ENCODE measurements at regions not wholly inside any gene's neighbourhood (a gene's known extent, or its start where the extent isn't known, plus 50 kb on each side); places are given as distances from the start of the nearest gene placed in this dataset.
A peak's percentile ranks its signal among the peaks of the same experiment; 100 is the strongest.

DNA sequence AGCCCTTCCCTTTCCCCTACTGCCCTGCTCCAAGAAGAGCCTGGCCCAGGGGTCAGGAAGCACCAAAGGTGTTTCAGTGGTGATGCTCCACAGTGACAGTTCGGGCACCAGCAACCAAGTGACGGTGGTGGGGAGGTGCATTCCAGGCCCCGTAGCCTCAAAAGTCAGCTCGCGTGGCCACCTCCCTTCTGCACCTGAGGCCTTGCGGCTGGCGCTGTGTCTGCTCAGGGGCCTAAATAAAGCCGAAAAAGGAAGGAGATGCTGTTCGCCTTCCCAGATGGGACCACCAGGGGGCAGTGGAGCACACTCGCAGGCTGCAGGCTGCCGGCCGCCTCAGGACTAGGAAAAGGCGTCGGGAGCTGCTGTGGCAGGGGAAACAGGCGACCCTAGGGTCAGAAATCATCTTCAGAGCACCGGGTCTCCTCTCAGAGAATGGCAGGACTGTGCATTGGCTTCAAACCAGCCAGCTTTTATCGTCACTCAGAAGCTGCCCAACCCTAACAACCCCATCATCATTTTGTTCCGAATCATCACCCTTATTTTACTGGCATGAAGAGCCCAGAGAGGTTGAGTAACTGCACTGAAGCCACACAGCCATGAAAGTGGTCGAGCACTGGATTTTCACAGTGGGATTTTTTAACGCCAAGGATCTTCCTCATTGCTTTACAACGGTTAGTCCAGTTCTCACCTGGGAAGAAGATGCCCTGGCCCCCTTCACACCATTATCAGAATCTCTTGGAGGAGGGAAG, 213.0 kb upstream of the CELF4 start:
- DNase-seq = peak; percentile 50 to 61

DNA sequence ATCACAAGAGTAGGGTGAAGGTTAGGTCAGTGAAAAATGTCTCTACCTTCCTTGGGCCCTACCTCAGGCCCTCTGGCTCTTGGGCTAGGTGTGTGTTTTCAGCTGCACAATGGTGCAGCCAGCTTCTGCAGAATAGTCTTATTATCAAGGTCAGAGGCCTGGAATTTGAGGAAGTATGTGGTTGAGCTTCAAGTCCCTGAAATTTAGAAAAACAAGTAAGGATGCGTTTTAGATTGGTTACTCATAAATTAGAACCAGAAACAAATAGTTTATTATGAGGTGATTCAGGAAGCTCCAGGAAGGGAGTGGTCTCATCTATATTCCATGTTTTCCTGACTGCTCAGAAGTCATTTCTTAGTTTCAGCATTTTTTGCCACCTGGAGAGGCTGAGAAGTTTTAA, 204.2 kb upstream of the CELF4 start:
- DNase-seq = no peak

DNA sequence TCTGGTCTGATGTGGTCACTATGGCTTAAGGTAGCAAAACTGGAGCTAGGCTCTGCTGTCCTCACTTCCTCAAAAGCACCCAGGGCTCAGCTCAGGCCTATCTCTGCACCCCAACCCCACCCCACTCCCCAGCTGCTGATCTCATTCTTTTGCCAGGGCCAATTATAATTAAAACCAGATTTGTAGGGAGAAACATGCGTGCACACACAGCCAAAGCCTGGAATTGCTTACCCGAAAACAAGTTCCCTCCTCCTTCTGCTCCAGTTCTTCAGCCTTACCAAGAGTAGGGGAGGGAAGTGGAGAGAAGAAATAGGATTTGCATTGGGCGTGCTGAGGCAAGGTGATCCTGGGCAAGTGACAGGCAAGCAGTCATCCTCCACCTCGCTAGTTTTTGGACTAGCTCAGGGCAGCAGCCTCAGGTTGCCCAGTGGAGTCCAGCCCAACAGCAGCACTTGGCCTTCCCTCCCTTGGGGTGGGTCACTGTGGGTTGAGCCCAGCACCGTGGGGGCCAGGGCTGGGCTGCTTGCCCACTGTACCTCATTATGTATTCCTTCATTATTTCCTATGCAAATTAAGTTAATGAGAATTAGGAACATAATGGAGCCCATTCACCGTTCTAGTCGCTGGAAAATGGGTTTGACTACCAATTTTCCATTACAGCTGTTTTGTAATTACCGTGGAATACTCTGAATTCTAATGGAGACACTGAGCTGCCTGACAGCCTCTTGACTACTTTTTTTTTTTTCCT, 199.1 kb upstream of the CELF4 start:
- no peak for DNase-seq

DNA sequence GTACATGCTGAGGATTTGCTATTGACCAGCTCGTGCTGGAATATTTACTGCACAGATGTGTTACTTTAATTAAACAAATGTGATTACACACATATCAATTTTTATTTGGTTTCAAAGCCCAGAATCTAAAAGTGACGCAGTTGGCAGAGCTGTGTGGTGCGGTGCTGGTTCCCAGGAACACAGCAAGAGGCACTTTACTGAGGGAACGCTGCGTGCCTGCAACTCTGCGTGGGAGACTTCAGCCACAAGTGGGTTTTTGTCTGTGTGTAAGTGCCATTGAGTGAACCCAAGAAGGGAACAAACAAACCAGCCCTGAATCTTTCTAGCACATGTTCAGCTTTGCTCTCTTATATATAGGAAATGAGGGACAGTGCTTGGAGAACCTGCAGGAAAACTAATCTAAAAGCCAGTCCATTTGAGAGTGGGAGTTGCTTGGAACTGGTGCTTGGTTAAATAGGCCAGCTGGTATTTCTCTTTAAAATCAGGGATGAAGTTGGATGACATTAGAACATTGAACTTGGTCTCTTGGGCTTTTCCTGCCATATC, 196.6 kb upstream of the CELF4 start:
- no peak for DNase-seq

DNA sequence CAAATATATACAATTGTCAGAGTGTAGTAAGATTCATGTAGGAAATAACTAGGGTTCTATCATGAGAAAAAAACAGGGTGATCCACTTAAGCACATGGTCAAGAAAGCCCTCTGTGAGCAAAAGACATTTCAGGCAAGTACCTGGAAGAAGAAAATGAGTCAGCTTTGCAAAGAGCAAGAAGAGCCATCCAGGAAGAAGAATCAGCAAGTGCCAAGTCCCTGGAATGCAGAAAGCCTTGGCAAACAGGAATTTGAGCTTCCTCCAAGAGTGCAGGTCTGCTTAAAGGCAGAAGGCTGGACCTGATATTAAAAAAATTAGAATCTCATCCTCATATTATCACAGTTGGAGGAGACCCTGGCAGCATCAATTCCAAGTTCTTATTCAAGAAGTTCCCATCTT, 188.5 kb upstream of the CELF4 start:
- DNase-seq = no peak

DNA sequence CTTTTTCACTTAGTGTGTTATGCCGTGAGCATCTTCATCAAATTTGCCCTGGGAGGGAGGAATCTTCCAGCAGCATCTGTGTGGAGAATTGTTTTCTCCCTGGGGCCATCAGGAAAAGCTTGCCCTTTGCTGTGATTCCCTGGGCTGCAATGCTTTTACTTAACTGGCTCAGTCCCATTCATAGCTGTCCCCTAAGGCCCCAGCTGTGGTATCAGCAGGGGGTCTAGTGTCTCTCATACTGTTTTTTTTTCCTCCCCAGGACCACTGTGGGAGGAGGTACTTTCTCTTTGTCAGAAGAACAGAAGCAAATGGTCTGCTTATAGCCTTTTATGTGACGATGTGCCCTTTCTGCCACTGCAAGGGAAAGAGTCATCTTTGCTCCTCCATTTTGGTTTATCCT, 176.8 kb upstream of the CELF4 start:
- no peak for DNase-seq

DNA sequence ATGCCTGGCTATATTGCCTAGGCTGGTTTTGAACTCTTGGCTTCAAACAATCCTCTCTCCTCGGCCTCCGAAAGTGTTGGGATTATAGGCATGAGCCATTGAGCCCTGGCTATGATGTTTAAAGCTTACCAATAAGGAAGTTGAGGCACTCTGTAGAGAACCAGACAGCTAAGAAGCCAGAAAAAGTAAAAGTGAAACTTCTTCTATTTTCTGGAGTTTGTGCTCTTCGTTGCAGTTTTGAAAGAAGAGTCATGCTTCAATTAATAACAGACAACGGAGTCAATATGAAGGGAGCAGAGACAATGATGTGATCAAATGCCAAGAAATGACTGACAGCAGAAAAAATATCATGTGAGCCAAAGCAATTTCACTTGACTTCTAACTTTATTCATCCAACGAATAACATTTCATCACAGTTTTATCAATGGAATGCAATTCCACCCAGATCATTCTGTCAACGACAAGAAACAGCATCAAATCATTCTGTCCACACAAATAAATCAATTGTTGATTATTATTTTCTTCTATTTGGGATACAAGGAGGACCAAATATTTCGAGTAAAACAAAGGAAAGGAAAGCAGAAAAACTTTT, 175.5 kb upstream of the CELF4 start:
- no peak for DNase-seq

DNA sequence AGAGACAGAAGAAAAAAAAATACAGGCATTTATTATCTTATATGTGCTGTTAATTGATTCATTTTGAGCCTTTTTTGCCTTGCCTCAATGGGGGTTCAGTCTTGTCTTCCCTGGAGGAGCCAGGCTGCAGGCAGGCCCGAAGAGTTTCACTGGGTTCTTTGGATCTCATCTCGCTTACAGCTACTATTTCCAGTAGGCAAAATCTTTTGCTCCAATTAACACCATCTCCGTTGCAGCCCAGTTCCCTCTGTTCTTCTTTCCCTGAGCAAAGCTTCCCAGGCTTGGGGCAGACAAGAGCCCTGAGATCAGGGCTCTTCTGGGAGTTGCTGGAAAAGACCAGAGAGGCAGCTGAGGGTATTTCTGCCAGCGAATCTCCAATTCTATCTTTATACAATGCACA, 168.8 kb upstream of the CELF4 start:
- no peak for DNase-seq

DNA sequence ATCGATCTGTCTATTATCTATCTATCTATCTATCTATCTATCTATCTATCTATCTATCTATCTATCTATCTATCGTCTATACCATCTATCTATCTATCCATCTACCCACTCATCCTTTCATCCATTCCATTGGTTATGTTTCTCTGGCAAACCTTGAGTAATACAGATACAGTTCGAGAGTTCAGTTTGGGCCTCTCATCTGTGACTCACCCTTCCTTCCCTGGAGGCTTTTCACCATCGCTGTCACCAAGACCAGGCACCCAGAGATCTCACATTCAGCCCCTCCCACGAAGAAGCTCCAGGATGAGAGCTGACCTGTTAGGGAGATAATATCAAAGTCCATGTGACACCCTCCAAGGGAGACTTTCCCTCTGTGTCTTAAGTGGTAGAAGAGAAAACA, 164.1 kb upstream of the CELF4 start:
- DNase-seq = no peak

DNA sequence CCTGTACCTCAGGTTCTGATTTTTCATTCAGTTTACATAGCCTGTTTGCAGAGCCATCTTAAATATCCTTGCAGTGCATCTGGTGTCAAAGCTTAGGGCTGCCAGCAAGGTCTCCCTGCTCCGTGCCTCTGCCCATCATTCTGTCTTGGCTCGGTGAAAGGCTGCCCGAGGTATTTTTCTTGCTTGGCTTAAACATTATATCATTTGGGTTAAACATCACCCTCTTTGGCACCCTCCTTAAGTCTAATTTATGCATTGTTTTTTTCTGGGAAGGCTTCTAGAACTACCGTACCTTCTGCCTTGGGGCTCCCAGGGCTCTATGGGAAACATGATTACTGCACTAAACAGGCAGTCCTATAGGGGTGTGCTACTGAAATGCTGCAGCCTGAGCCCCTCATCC, 158.6 kb upstream of the CELF4 start:
- no peak for DNase-seq

DNA sequence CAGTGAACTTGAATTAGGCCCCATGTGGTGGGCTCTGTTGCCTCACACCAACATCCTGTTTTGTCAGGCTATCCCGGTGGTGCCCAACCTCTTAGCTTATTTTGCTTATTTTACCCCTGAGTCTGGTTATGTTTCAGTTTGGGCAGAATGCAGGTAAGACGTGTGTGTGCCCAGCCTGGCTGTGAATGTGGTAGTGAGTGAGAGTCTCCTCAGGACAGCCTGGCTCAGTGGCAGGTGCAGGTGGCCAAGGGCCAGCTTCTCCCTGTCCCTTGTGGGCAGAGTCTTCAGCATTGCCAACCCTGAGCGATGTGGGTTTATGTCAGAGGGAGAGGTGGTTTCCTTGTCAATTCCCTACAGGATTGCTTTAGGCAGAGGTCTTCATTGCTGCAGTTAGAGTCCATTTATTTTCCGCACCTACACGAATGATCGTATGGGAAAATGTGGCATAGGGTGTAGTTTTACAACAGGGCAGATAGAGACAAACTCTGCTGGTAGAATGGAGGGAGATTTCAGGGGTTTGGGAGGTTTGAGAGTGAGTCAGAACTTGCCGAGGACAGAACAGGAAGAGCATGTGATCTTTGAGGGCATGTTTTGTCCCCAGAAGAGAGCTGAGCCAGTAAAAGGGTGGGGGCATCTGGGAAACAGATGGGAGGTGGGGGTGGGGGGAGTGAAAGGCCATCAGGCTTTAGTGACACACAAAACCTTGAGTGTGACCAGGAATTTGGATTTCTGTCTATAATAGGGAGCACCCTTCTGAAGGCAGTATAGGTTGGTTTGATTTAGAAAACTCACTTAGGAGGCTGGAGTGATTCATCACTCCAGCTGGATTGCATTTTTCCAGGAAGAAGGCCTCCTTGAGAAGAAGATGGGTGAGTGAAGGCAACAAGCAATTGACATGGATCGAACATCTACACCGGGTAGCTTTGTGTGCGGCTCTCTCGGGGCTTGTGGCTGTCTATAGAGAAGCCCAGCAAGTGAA, 156.2 kb upstream of the CELF4 start:
- DNase-seq = no peak

DNA sequence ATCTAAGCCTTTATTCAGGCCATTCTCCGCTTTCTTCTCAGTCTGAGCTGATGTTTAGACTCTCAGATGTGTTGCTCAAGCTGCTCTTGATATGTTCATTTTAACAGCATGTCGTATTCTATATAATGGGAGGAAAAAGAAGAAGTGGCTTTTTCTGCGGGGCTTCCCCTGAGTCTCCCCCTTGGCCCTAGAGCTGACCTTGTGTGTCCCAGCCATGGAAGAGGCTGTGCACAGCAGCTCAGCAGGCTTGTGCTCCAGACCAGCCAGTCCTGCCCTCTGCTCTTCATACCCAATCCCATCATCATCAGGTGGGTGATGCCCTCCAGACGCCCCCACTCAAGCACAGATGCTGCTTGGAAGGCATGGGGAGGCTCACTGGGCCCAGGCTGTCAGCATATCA, 155.1 kb upstream of the CELF4 start:
- DNase-seq = no peak

DNA sequence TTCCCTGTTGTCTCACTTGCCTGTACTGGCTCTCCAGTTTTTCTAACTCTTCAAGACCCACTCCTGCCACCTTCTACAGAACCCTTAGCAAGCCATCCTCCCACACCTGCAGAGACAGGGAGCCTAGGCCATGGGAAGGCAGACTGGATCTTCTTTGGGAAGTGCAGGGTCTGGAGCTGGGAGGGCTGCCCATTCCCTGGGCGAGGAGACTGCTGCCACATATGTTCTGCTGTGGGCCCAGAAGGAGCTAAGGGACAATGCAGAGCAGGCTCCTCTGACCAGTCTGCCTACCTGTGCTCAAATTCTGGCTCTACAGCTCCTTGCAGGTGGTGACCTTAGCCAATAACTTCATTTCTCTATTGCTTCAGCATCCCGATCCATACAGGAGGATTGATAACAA, 152.1 kb upstream of the CELF4 start:
- DNase-seq = no peak

DNA sequence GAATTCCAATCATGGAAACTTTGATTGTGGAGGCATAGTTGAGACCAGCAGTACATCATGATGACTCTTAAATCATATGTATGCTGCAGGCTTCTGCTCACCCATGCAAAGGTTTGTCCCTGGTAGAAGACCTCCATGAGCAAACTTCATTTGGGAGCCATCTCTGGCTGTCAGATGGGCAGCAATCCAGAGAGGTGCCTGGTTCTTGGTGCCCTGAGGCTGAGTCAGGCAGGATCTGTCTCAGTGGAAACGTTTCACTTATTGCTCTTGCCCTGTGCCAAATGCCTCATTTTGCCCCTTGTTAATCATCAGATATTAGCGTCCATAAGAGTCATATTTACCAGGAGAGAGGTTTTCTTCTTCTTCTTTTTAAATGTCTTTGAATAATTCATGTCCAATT, 151.5 kb upstream of the CELF4 start:
- DNase-seq = no peak

DNA sequence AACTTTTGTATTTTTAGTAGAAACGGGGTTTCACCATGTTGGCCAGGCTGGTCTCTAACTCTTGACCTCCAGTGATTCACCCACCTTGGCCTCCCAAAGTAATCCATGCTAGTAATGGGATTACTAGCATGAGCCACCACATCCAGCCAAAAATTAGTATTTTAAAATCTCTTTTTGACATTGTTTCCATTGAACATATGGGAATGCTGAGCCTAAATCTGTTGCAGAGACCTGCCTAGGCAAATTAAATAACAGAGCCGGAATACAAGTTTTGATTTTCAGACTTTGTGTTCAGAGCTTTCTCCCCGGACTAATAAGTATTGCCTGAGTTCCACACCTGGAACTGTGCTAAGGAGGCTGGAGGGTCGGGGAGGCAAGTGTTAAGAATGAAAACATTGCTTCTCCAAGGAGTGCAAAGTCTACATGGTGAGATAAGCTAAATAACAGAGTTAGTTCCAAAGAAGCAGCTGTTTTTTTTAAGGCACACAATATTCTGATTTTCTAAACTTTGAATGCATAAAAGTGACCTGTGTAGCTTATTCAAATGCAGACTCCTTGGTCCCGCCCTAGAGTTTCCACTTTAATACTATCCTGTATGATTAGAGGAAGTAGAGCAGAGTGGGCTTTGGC, 150.6 kb upstream of the CELF4 start:
- no peak for DNase-seq

DNA sequence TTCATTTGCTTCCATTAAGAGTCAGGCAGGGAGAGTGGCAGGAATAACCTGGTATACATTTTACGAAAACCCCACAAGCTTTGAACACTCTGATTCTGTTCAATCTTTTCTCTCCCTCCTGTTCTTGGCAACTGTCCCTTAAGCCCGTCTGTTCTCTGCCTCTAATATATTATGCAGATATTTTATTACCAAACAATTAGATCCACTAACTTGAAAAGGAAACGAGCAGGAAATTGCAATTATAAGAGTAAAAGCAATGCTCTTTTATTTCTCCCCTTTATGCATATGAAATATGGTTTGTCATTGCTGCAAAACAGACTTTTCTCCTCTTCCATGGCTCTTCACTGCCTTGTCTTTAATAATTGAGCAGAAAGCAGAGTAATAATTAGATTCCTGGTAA, 149.1 kb upstream of the CELF4 start:
- no peak for DNase-seq

DNA sequence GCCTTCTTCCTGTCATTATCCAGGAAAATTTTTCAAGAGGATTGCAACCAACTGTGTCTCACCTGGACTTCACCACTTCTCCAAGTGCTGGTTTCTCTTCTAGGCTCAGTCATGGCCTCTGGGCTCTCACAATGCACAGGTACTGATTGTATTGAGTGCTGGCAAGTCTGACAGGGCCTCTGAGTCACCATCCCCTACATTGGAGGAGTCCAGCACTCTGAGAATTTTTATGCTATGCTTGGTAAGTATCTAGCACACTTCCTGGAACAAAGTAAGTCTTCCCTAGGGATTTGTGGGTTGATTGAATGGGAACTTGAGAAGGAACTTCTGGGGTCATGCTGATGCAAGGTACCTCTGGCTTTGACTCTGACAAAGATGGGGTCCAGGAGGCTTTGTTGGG, 147.2 kb upstream of the CELF4 start:
- DNase-seq = no peak

DNA sequence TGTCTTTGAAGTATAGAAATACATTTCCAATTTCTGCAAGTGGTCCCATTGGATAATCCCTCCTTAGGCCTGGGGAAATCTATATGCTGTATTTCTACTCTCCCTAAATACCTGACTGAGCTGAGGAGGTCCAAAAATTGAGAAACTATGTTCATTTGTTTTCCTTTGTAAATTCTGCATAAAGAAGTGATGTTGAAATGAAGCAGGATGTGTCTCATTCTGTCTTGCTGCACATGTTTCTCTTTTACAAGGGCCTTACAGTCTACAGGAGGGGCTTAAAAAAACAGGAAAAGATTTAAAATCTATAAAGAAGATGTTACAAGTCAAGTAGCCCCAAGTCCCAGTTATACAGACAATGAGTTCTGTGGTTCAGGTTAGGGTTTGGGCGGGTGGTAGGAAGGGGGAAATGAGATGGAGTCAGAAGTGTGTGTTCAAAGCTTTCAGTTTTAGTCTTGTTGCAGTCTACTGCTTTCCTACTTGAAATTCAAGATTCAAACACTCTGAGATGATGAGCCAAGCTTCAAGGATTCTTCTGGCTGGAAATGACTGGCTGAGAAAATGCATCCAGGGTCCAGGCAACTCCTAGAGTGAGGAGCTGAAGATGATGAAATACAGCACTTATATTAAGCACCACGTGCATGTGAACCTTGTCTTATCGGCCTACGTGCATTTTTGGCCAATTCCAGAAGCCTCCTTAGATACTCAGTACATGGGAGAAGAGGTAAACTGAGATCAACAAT, 146.3 kb upstream of the CELF4 start:
- no peak for DNase-seq

DNA sequence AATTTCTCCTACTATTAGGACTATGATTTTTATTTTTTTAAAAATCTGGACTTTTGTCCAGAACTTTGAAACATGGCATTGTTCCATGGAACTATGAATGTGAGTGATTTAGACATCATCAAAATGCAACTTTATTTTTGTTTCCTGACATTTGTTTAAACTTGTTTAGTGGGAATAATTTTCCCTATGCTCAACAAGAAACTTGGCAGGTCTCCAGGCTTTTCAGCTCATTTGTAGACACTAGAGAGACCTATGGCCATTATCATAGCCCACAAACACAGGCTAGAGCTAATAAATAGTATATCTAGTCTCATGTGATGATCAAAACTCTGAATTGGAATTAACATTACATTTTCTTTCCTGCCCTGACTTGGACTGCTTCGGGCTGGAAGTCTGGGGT, 145.1 kb upstream of the CELF4 start:
- DNase-seq = no peak

DNA sequence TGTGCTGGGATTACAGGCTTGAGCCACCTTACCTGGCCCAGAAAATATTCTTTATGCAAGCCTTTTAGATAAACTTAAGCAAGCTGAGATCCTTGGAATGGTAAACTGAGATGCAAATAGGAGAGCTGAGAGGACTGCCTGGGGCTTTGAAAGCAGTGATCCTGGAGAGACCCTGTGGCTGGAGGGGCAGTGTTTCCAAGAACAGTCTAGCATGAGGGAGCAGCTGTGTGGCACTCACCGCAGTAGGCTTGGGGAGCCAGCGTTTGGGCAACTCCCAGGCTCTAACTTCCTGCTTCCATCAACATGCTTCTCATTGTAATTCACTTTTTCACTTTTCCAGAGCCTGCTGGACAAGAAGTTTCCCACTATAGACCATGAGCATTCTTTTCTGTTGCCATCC, 144.1 kb upstream of the CELF4 start:
- no peak for DNase-seq

DNA sequence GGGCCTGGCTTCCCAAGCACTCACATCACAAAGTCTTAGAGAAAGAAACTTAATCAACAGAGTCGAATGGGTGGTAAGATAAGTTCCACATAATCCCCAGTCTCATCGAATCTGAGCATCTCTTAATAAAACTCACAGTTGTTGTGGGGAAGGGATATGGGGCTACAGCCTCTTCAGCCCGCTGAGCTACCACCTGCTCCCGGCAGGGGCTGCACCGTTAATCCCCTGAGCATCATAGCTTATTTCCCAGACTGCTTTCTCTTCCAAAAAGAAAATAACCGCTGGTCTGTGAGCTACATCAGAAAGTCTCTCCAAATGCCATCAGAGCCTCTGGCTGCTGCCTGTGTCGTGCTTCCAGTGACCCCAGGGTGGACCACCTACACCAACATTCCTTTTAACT, 139.4 kb upstream of the CELF4 start:
- no peak for DNase-seq

DNA sequence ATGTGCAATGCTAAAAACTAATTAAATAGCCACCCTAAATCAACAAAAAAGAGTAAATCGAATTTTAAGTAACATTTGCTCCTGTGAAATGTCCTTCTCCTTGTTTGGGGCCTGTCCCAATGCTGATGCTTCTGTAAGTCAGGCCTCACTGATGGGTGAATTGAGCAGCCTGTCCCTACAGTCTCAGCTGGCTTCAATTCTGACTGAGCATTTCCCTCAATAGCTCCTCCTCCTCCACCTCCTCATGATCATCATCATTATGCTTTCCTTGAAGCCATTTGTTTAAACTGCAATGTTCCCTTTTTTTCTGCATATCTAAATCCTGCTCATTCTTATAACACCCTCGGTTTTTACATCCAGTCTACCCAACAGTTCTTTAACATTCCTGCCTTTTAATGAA, 137.2 kb upstream of the CELF4 start:
- no peak for DNase-seq

Measured in activated CD4-positive, alpha-beta T cell treated with anti-CD3 and anti-CD28 coated beads, Interleukin-2, amount 50 U/mL, for 48 hours (primary cell).